GM10266 (cell line): ENCODE measurements at regions not wholly inside any gene's neighbourhood (a gene's known extent, or its start where the extent isn't known, plus 50 kb on each side); places are given as distances from the start of the nearest gene placed in this dataset.

Source experiments
- DNase-seq: peaks from one replicate; pipeline ENCODE4 v3.0.0; 2012; ENCODE audit errors: extremely low spot score
- CTCF ChIP-seq: IDR thresholded peaks from 2 replicates; pipeline ENCODE4 v1.5.1; 2012; ENCODE audit warnings: mild to moderate bottlenecking, low read depth; ENCODE audit not compliant: control insufficient read depth, insufficient read depth; ENCODE audit errors: missing control alignments

GRCh38 chr16:16890964-16891363, 512.0 kb downstream of the NPIPA7 start:
- TF ChIP-seq CTCF = no peak
- DNase-seq = no peak

- no peak for DNase-seq
- TF ChIP-seq CTCF = no peak
These were observed 525.7 kb downstream of the NPIPA7 start for GRCh38 chr16:16904601-16905000.

- TF ChIP-seq CTCF = no peak
These were observed 526.9 kb downstream of the NPIPA7 start for GRCh38 chr16:16905850-16906249.

GRCh38 chr16:16907089-16907488, 528.1 kb downstream of the NPIPA7 start:
- DNase-seq = no peak
- TF ChIP-seq CTCF = no peak

More at GRCh38 chr16:16905850-16906249, 526.9 kb downstream of the NPIPA7 start:
- no peak for DNase-seq

- peak; percentile 31 for DNase-seq
- TF ChIP-seq CTCF = no peak
These were observed 529.1 kb downstream of the NPIPA7 start for GRCh38 chr16:16908077-16908476.

GRCh38 chr16:16909126-16909525, 530.2 kb downstream of the NPIPA7 start:
- no peak for TF ChIP-seq CTCF
- no peak for DNase-seq

GRCh38 chr16:16910666-16911065, 531.7 kb downstream of the NPIPA7 start:
- no peak for TF ChIP-seq CTCF
- no peak for DNase-seq
